H1 (cell line): ENCODE measurements at regions not wholly inside any gene's neighbourhood (a gene's known extent, or its start where the extent isn't known, plus 50 kb on each side); places are given as distances from the start of the nearest gene placed in this dataset.

Source experiments
- ASH2L ChIP-seq: fragments of 200-600, 300-600 bp; sonication (generic); IDR thresholded peaks from one replicate; pipeline ENCODE4 v1.7.1; 2017; ENCODE audit warnings: low read length

- TF ChIP-seq ASH2L, result no peak
These were observed 306.3 kb upstream of the ESRRG start (continued) for GRCh38 chr1:217029281-217030157.
